ENCODE measurements at regions not wholly inside any gene's neighbourhood (a gene's known extent, or its start where the extent isn't known, plus 50 kb on each side); places are given as distances from the start of the nearest gene placed in this dataset.

GRCh38 chr19:33910922-33911321 is 114.3 kb downstream of the KCTD15 start:
- Histone ChIP-seq H3F3A (ENCODE audit: low read depth) (peaks cover 13% of the 10 kb centered on the region), H3K27me3 (peaks cover 29% of the 10 kb centered on the region), H2AFZ (replicated peaks) (no peak overlapping the region), H3K79me2 (ENCODE audit: low read depth) (no peaks in the 10 kb centered on the region), H3K4me3 (no peak overlapping the region), H3K4me1 (no peaks in the 10 kb centered on the region), H3K9ac (no peak overlapping the region), H4K20me1 (ENCODE audit: low read depth) (no peaks in the 10 kb centered on the region), H3K36me3 (no peaks in the 10 kb centered on the region), H3K27ac (no peak overlapping the region), H3K9me3 (ENCODE audit: low read depth) (no peaks in the 10 kb centered on the region), H3K4me2 (no peak overlapping the region)
- peaks cover 4% of the 10 kb centered on the region for H3K9me3 Mint-ChIP-seq
- no peak for DNase-seq (ENCODE audit: low spot score)
- peaks cover 5% of the 10 kb centered on the region for H3K4me1 Mint-ChIP-seq
- H3K27me3 Mint-ChIP-seq (ENCODE audit: insufficient read depth, low read depth) = peaks cover 10% of the 10 kb centered on the region
- no peak overlapping the region for H3K27ac Mint-ChIP-seq
- H3K36me3 Mint-ChIP-seq = no peaks in the 10 kb centered on the region
- no peak for TF ChIP-seq EZH2 (IDR thresholded peaks at IDR 0.05)
- no peak for TF ChIP-seq EZH2phosphoT487 (IDR thresholded peaks at IDR 0.05)
- H3K4me3 Mint-ChIP-seq = no peak overlapping the region

DNA sequence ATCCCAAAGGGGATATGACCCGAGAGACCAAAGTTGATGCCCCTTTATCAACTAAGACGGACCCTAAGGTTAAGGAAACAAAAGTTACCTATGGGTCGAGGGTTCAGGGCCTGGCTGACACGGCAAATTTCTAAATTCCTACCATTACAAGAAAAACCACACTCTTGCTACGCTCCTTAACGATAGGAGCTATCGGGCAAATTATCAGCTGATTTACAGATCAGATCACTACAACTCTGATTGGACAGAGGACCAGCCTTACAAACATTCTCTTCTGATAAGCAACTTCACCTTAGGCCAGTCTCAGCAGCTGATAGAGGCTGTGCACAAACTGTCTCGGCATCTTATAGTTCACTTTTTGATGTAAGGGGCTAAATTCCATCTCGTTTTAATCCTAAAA is 117.9 kb downstream of the KCTD15 start:
- no peak for DNase-seq (ENCODE audit: low spot score)
- Histone ChIP-seq H3F3A (ENCODE audit: low read depth) (no peaks in the 10 kb centered on the region), H3K79me2 (ENCODE audit: low read depth) (no peaks in the 10 kb centered on the region), H3K36me3 (no peaks in the 10 kb centered on the region), H3K27me3 (no peaks in the 10 kb centered on the region), H3K4me2 (no peak overlapping the region), H3K9ac (no peak overlapping the region), H3K27ac (no peak overlapping the region), H4K20me1 (ENCODE audit: low read depth) (no peaks in the 10 kb centered on the region), H3K9me3 (ENCODE audit: low read depth) (no peaks in the 10 kb centered on the region), H2AFZ (replicated peaks) (no peak overlapping the region), H3K4me3 (no peak overlapping the region), H3K4me1 (no peaks in the 10 kb centered on the region)
- peaks cover 4% of the 10 kb centered on the region for H3K9me3 Mint-ChIP-seq
- H3K27ac Mint-ChIP-seq = no peak overlapping the region
- no peaks in the 10 kb centered on the region for H3K4me1 Mint-ChIP-seq
- no peak for TF ChIP-seq EZH2phosphoT487 (IDR thresholded peaks at IDR 0.05)
- TF ChIP-seq, protein P1, sequence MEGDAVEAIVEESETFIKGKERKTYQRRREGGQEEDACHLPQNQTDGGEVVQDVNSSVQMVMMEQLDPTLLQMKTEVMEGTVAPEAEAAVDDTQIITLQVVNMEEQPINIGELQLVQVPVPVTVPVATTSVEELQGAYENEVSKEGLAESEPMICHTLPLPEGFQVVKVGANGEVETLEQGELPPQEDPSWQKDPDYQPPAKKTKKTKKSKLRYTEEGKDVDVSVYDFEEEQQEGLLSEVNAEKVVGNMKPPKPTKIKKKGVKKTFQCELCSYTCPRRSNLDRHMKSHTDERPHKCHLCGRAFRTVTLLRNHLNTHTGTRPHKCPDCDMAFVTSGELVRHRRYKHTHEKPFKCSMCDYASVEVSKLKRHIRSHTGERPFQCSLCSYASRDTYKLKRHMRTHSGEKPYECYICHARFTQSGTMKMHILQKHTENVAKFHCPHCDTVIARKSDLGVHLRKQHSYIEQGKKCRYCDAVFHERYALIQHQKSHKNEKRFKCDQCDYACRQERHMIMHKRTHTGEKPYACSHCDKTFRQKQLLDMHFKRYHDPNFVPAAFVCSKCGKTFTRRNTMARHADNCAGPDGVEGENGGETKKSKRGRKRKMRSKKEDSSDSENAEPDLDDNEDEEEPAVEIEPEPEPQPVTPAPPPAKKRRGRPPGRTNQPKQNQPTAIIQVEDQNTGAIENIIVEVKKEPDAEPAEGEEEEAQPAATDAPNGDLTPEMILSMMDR (IDR thresholded peaks at IDR 0.05) = no peak
- H3K27me3 Mint-ChIP-seq (ENCODE audit: insufficient read depth, low read depth) = peaks cover 4% of the 10 kb centered on the region
- no peaks in the 10 kb centered on the region for H3K36me3 Mint-ChIP-seq
- no peak overlapping the region for H3K4me3 Mint-ChIP-seq

GRCh38 chr19:33916792-33917191 is 120.1 kb downstream of the KCTD15 start:
- H3K36me3 Mint-ChIP-seq = no peaks in the 10 kb centered on the region
- Histone ChIP-seq H3K9me3 (ENCODE audit: low read depth) (no peaks in the 10 kb centered on the region), H3F3A (ENCODE audit: low read depth) (no peaks in the 10 kb centered on the region), H3K4me2 (no peak overlapping the region), H3K27me3 (no peaks in the 10 kb centered on the region), H3K4me3 (no peak overlapping the region), H2AFZ (replicated peaks) (no peak overlapping the region), H3K9ac (no peak overlapping the region), H3K4me1 (no peaks in the 10 kb centered on the region), H4K20me1 (ENCODE audit: low read depth) (no peaks in the 10 kb centered on the region), H3K27ac (no peak overlapping the region), H3K36me3 (no peaks in the 10 kb centered on the region), H3K79me2 (ENCODE audit: low read depth) (no peaks in the 10 kb centered on the region)
- H3K27ac Mint-ChIP-seq = no peak overlapping the region
- peaks cover 4% of the 10 kb centered on the region for H3K9me3 Mint-ChIP-seq
- TF ChIP-seq EZH2 (IDR thresholded peaks at IDR 0.05) = no peak
- no peak for TF ChIP-seq EZH2phosphoT487 (IDR thresholded peaks at IDR 0.05)
- TF ChIP-seq, protein P1 (IDR thresholded peaks at IDR 0.05) = no peak
- H3K4me1 Mint-ChIP-seq = no peaks in the 10 kb centered on the region
- no peak overlapping the region for H3K4me3 Mint-ChIP-seq
- DNase-seq (ENCODE audit: low spot score) = no peak
- peaks cover 4% of the 10 kb centered on the region for H3K27me3 Mint-ChIP-seq (ENCODE audit: insufficient read depth, low read depth)

GRCh38 chr19:33919291-33919690 is 122.6 kb downstream of the KCTD15 start:
- H2AFZ ChIP-seq (replicated peaks) = no peak overlapping the region
- H3K4me2 ChIP-seq = no peak overlapping the region
- H3K27me3 Mint-ChIP-seq (ENCODE audit: insufficient read depth, low read depth) = peaks cover 2% of the 10 kb centered on the region
- TF ChIP-seq EZH2 (IDR thresholded peaks at IDR 0.05) = no peak
- no peaks in the 10 kb centered on the region for H3K4me1 ChIP-seq
- H3K4me1 Mint-ChIP-seq = no peaks in the 10 kb centered on the region
- H3K79me2 ChIP-seq (ENCODE audit: low read depth) = no peaks in the 10 kb centered on the region
- H3K4me3 Mint-ChIP-seq = no peak overlapping the region
- no peak overlapping the region for H3K27ac ChIP-seq
- H3K9me3 Mint-ChIP-seq = no peaks in the 10 kb centered on the region
- H3K36me3 Mint-ChIP-seq = no peaks in the 10 kb centered on the region
- H4K20me1 ChIP-seq (ENCODE audit: low read depth) = no peaks in the 10 kb centered on the region
- no peaks in the 10 kb centered on the region for H3F3A ChIP-seq (ENCODE audit: low read depth)
- H3K4me3 ChIP-seq = no peak overlapping the region
- no peaks in the 10 kb centered on the region for H3K36me3 ChIP-seq
- H3K9me3 ChIP-seq (ENCODE audit: low read depth) = no peaks in the 10 kb centered on the region
- DNase-seq (ENCODE audit: low spot score) = no peak
- H3K9ac ChIP-seq = no peak overlapping the region
- H3K27me3 ChIP-seq = no peaks in the 10 kb centered on the region
- no peak overlapping the region for H3K27ac Mint-ChIP-seq
